ES-I3 (cell line): ENCODE measurements at regions not wholly inside any gene's neighbourhood (a gene's known extent, or its start where the extent isn't known, plus 50 kb on each side); places are given as distances from the start of the nearest gene placed in this dataset.
"Not testable (repeated sequence)": the region's sequence is repeated elsewhere in the genome, so short reads cannot be mapped to it uniquely, and the experiment has no call there.

ENCODE experiments used
- H3K36me3 ChIP-seq: 2 replicates; pipeline ENCODE4 v1.6.1; 2013; ENCODE audit warnings: mild to moderate bottlenecking, low read length, control low read depth, moderate library complexity; ENCODE audit not compliant: insufficient read depth
- H3K4me1 ChIP-seq: 2 replicates; pipeline ENCODE4 v1.6.1; 2013; ENCODE audit warnings: mild to moderate bottlenecking, control low read depth, low read length; ENCODE audit not compliant: insufficient read depth
- H3K9ac ChIP-seq: 2 replicates; pipeline ENCODE4 v1.6.1; 2013; ENCODE audit warnings: low read depth, mild to moderate bottlenecking, low read length, moderate library complexity
- H3K9me3 ChIP-seq: 2 replicates; pipeline ENCODE4 v1.6.1; 2013; ENCODE audit warnings: mild to moderate bottlenecking, low read length, moderate library complexity; ENCODE audit not compliant: control insufficient read depth, insufficient read depth

DNA sequence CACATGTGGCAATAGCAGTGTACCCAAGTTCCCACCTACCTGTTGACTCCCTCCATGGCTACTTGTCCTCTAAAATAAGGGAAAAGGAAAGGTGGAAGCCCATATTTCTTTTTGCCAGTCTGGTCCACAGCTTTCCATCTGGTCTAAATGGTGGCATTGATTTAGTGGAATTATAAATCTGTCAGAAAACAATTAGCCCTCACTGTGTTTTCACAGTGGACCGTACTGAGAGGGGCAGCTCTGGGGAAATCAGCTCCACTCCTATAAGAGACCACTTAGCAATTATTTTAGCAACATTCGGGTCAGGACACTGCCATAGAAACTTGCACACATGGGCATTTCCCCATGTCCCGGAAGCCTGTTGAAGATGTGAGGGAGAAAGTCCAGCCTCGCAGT lies 653.4 kb upstream of the MARCKS start:
- H3K36me3 ChIP-seq = no peaks in the 10 kb centered on the region
- H3K4me1 ChIP-seq = no peaks in the 10 kb centered on the region
- H3K9ac ChIP-seq = no peak overlapping the region
- H3K9me3 ChIP-seq = no peaks in the 10 kb centered on the region

GRCh38 chr6:113205553-113205952 lies 651.6 kb upstream of the MARCKS start:
- no peak overlapping the region for H3K9ac ChIP-seq
- H3K9me3 ChIP-seq = no peaks in the 10 kb centered on the region
- no peaks in the 10 kb centered on the region for H3K36me3 ChIP-seq
- no peaks in the 10 kb centered on the region for H3K4me1 ChIP-seq

DNA sequence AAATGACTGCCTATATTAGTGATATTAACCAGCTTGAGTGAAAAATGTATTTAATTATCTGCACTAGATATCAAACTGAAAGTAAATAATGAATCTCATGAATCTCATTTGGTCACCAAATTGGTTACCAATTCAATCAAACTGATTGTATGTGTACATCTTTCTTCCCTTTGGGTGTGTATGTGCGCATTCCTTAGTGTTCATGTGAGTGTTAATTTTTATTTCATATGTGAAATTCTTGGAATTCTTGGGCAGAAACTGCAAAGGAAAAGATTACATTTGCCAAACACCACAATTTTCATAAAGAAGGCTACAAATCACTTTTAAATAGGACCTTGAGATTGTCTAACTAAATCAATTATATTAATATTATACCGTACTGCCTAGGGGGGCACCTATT lies 648.4 kb upstream of the MARCKS start:
- Histone ChIP-seq H3K9me3 (no peaks in the 10 kb centered on the region), H3K4me1 (peaks cover 4% of the 10 kb centered on the region; the same call in 1 of the 2 replicates), H3K9ac (no peak overlapping the region), H3K36me3 (no peaks in the 10 kb centered on the region)

GRCh38 chr6:113209315-113209714 lies 647.8 kb upstream of the MARCKS start:
- Histone ChIP-seq H3K4me1 (peaks cover 4% of the 10 kb centered on the region; the same call in 1 of the 2 replicates), H3K36me3 (no peaks in the 10 kb centered on the region), H3K9ac (no peak overlapping the region), H3K9me3 (no peaks in the 10 kb centered on the region)

DNA sequence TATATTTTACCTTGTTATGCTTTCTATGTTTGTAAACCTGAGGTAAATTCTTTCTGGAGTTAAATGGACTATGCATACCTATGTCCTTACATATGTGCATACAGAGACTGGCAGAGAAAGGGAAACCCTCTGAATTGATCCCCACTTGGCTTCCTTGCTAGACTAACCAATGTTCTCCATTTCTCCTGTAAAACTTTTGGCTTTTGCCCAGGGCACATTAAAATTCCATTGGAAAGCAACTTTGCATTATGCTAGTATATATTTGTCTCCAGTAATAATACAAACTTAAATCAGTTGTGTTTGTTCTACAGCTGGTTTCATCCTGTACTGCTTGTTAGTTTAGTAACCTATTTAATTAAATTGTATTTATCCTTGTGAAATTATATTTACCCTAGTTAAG lies 646.0 kb upstream of the MARCKS start:
- H3K36me3 ChIP-seq = no peaks in the 10 kb centered on the region
- H3K4me1 ChIP-seq = peaks cover 4% of the 10 kb centered on the region; the same call in 1 of the 2 replicates
- no peak overlapping the region for H3K9ac ChIP-seq
- H3K9me3 ChIP-seq = no peaks in the 10 kb centered on the region

DNA sequence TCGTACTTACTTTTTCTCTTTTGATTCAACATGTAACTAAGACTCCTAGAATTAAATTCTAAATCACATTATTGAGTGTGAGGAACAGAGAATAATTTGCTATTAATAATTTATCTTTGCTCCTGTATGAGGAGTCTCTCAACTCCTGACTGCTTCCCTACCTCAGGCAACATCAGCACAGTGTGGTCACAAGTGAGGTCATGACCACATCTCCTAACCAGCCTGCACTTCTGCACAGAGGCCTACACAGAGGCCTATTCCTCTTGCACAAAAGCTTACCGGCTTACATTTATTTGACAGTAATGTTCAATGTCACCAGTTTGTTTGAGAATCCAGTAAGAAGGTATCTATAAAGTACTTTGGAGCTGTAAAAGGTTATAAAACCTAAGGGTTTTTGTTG lies 637.4 kb upstream of the MARCKS start:
- Histone ChIP-seq H3K9ac (no peak overlapping the region), H3K4me1 (no peaks in the 10 kb centered on the region), H3K36me3 (no peaks in the 10 kb centered on the region), H3K9me3 (no peaks in the 10 kb centered on the region)

DNA sequence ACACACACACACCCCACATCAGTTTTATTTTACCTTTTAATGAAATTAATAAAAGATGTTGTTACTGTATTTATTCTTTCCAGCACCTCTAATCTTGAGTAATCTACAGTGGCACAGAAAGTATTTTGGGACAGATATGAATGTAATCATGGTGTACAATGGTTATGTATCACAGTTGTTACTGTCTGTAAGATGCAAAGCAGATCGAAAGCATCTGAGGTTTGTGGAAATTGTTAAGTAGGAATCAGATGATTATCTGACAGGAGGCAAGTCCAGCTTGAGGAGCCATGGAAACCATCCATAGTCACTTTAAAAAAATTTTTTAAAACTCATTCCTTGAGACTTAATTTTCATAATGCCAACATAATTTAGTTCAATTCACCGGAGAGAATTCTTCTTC lies 636.3 kb upstream of the MARCKS start:
- H3K9ac ChIP-seq = no peak overlapping the region
- H3K4me1 ChIP-seq = no peaks in the 10 kb centered on the region
- no peaks in the 10 kb centered on the region for H3K36me3 ChIP-seq
- no peaks in the 10 kb centered on the region for H3K9me3 ChIP-seq

- Histone ChIP-seq H3K9ac (no peak overlapping the region), H3K4me1 (no peaks in the 10 kb centered on the region), H3K9me3 (no peaks in the 10 kb centered on the region), H3K36me3 (no peaks in the 10 kb centered on the region)
Observed at GRCh38 chr6:113221850-113222249, 635.3 kb upstream of the MARCKS start.

GRCh38 chr6:113246186-113246585 lies 611.0 kb upstream of the MARCKS start:
- no peaks in the 10 kb centered on the region for H3K4me1 ChIP-seq
- no peaks in the 10 kb centered on the region for H3K36me3 ChIP-seq

GRCh38 chr6:113248532-113248931 lies 608.6 kb upstream of the MARCKS start:
- Histone ChIP-seq H3K4me1 (no peaks in the 10 kb centered on the region), H3K36me3 (no peaks in the 10 kb centered on the region), H3K9me3 (no peaks in the 10 kb centered on the region), H3K9ac (no peak overlapping the region)

More at GRCh38 chr6:113246186-113246585, 611.0 kb upstream of the MARCKS start:
- H3K9ac ChIP-seq = no peak overlapping the region
- H3K9me3 ChIP-seq = no peaks in the 10 kb centered on the region

- H3K36me3 ChIP-seq, H3K9ac ChIP-seq, H3K4me1 ChIP-seq, H3K9me3 ChIP-seq: not testable (repeated sequence)
Observed at GRCh38 chr6:113254194-113254593, 603.0 kb upstream of the MARCKS start.

DNA sequence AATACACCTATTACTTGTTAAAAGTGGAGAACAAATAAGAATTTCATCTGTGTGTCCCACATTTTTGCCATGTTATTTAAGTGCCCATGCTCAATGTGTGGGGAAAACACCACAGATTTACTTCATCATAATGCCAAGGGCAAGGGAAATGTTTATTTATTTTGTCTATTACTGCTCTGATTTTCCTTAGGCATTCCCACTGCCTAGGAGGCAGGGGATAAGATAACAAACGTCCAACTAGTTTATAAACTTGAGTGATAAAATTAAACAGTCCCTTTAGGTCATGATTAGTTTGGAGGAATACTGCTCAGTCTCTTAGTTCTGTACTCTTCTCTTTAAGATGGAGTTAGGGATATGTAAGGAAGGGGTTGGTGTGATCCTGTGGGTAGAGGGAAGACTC lies 598.4 kb upstream of the MARCKS start:
- Histone ChIP-seq H3K9ac (no peak overlapping the region), H3K9me3 (no peaks in the 10 kb centered on the region), H3K4me1 (no peaks in the 10 kb centered on the region), H3K36me3 (no peaks in the 10 kb centered on the region)

GRCh38 chr6:113271437-113271836 lies 585.7 kb upstream of the MARCKS start:
- Histone ChIP-seq H3K9ac (no peak overlapping the region), H3K4me1 (no peaks in the 10 kb centered on the region), H3K9me3 (peaks cover 14% of the 10 kb centered on the region), H3K36me3 (no peaks in the 10 kb centered on the region)

- Histone ChIP-seq H3K4me1 (peaks cover 4% of the 10 kb centered on the region; the same call in 1 of the 2 replicates), H3K9me3 (no peaks in the 10 kb centered on the region), H3K36me3 (no peaks in the 10 kb centered on the region), H3K9ac (no peak overlapping the region)
Observed at GRCh38 chr6:113276601-113277000, 580.5 kb upstream of the MARCKS start.

DNA sequence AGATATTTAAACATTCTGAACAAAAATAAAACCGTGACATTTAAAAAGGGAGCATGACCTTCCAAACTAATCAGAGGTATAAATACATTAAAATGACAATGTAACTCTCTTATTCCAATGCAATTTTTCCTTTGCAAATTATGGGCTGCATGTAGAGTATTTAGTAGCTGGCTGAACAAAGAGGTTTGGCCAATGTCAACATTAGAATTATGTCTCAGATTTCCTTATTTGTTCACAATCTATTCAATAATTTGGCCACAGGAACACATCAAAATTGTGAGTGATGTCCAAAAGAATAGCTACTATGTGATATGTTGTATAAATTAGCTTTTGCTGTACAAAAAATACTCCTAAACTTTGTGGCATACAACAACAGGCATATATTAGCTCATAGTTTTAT lies 580.0 kb upstream of the MARCKS start:
- Histone ChIP-seq H3K36me3 (no peaks in the 10 kb centered on the region), H3K9me3 (no peaks in the 10 kb centered on the region), H3K9ac (no peak overlapping the region), H3K4me1 (peaks cover 4% of the 10 kb centered on the region; the same call in 1 of the 2 replicates)

DNA sequence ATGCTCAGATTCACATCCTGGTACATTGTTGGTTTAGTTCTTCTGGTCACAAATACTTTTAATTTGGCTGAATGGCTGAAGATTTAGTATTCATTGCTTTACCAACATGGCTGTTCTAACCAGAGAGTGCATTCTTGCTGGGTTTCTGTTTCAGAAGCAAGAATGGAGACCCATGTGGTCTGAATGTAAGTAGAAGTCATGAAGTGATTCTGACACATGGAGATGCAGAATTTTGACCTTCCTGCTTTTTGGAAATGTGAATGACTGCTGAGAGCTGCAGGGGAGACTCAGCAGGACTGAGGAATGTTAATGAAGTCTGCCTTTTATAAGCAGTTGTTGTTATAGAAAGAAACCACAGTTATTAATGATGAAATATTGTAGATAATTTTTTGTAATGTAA lies 576.1 kb upstream of the MARCKS start:
- Histone ChIP-seq H3K36me3 (no peaks in the 10 kb centered on the region), H3K4me1 (peaks cover 4% of the 10 kb centered on the region; the same call in 1 of the 2 replicates), H3K9ac (no peak overlapping the region), H3K9me3 (no peaks in the 10 kb centered on the region)
